ENCODE measurements at regions not wholly inside any gene's neighbourhood (a gene's known extent, or its start where the extent isn't known, plus 50 kb on each side); places are given as distances from the start of the nearest gene placed in this dataset.

GRCh38 chr4:77501240-77501639 lies 104.4 kb upstream of the CXCL13 start:
- TF ChIP-seq POLR2A (IDR thresholded peaks at IDR 0.05; ENCODE audit: low read depth, low read length) (no peak), POLR2AphosphoS5 (IDR thresholded peaks at IDR 0.05; ENCODE audit: low read depth, low read length) (no peak)
